Calu3 (cell line): ENCODE measurements at regions not wholly inside any gene's neighbourhood (a gene's known extent, or its start where the extent isn't known, plus 50 kb on each side); places are given as distances from the start of the nearest gene placed in this dataset.

Experiments used
- BruUV-seq: library from RNA; stranded (reverse); fragments of 400-500 nt; replicated peaks from 2 replicates; lab custom pipeline; 2021; lab: Mats Ljungman, UMichigan
- CTCF ChIA-PET: fragments of 300-600 bp; sonication (Branson Sonifier 250); formaldehyde crosslinking; loops from one replicate; lab custom pipeline; 2022; ENCODE audit warnings: antibody characterized with exemption; lab: Charles Lee
- DNase-seq: peaks from one replicate; pipeline ENCODE4 v3.0.0; 2022
- H3K27ac Mint-ChIP-seq: one replicate; pipeline ENCODE4 v1.8.0; 2022; ENCODE audit warnings: mixed read lengths; ENCODE audit not compliant: unreplicated experiment
- H3K27me3 Mint-ChIP-seq: one replicate; pipeline ENCODE4 v1.8.0; 2022; ENCODE audit warnings: mixed read lengths; ENCODE audit not compliant: unreplicated experiment
- H3K36me3 Mint-ChIP-seq: one replicate; pipeline ENCODE4 v1.8.0; 2022; ENCODE audit warnings: mild to moderate bottlenecking, moderate library complexity, mixed read lengths; ENCODE audit not compliant: insufficient read depth, unreplicated experiment
- H3K4me1 Mint-ChIP-seq: one replicate; pipeline ENCODE4 v1.8.0; 2022; ENCODE audit warnings: mild to moderate bottlenecking, low read depth, mixed read lengths; ENCODE audit not compliant: unreplicated experiment
- H3K4me3 Mint-ChIP-seq: one replicate; pipeline ENCODE4 v1.8.0; 2022; ENCODE audit warnings: mild to moderate bottlenecking, low read depth, moderate library complexity, mixed read lengths; ENCODE audit not compliant: unreplicated experiment
- H3K9me3 Mint-ChIP-seq: one replicate; pipeline ENCODE4 v1.8.0; 2022; ENCODE audit warnings: low read depth, mixed read lengths; ENCODE audit not compliant: unreplicated experiment
- CTCF ChIP-seq: fragments of 200-600 bp; IDR thresholded peaks from one replicate; pipeline ENCODE4 v1.8.0; 2022; ENCODE audit warnings: antibody characterized with exemption; ENCODE audit not compliant: unreplicated experiment
- intact Hi-C: fragments of 100-400 bp; cut with micrococcal nuclease; formaldehyde crosslinking; loops from one replicate; pipeline ENCODE4 v1.10.0; 2022; ENCODE audit not compliant: unreplicated experiment

GRCh38 chr2:145551686-145552085 lies 1031.8 kb upstream of the ZEB2 start:
- no peak for TF ChIP-seq CTCF
- no peaks in the 10 kb centered on the region for H3K9me3 Mint-ChIP-seq
- no peaks in the 10 kb centered on the region for H3K4me1 Mint-ChIP-seq
- CTCF ChIA-PET = no interaction called here
- intact Hi-C loops = no loop called here
- no peaks in the 10 kb centered on the region for H3K36me3 Mint-ChIP-seq
- DNase-seq = no peak
- no peak overlapping the region for H3K27ac Mint-ChIP-seq
- H3K4me3 Mint-ChIP-seq = no peak overlapping the region
- no peaks in the 10 kb centered on the region for H3K27me3 Mint-ChIP-seq
- no TSS peak for BruUV-seq

- H3K4me3 Mint-ChIP-seq = no peak overlapping the region
- no peak for DNase-seq
- no peaks in the 10 kb centered on the region for H3K27me3 Mint-ChIP-seq
- CTCF ChIA-PET = no interaction called here
- no peak for TF ChIP-seq CTCF
- H3K36me3 Mint-ChIP-seq = no peaks in the 10 kb centered on the region
- no peak overlapping the region for H3K27ac Mint-ChIP-seq
- BruUV-seq = no TSS peak
- H3K9me3 Mint-ChIP-seq = no peaks in the 10 kb centered on the region
- intact Hi-C loops = no loop called here
- no peaks in the 10 kb centered on the region for H3K4me1 Mint-ChIP-seq
These were observed 1028.6 kb upstream of the ZEB2 start for GRCh38 chr2:145548479-145548878.

GRCh38 chr2:145547620-145548019 lies 1027.7 kb upstream of the ZEB2 start:
- TF ChIP-seq CTCF = no peak
- CTCF ChIA-PET = no interaction called here
- intact Hi-C loops = no loop called here
- H3K4me3 Mint-ChIP-seq = no peak overlapping the region
- H3K36me3 Mint-ChIP-seq = no peaks in the 10 kb centered on the region
- H3K27me3 Mint-ChIP-seq = no peaks in the 10 kb centered on the region
- H3K4me1 Mint-ChIP-seq = no peaks in the 10 kb centered on the region
- DNase-seq = no peak
- no peaks in the 10 kb centered on the region for H3K9me3 Mint-ChIP-seq
- H3K27ac Mint-ChIP-seq = no peak overlapping the region
- BruUV-seq = no TSS peak

- no peak overlapping the region for H3K27ac Mint-ChIP-seq
- H3K27me3 Mint-ChIP-seq = no peaks in the 10 kb centered on the region
- BruUV-seq = no TSS peak
- H3K36me3 Mint-ChIP-seq = no peaks in the 10 kb centered on the region
- no peak for DNase-seq
- CTCF ChIA-PET = no interaction called here
- H3K4me1 Mint-ChIP-seq = no peaks in the 10 kb centered on the region
- no peak overlapping the region for H3K4me3 Mint-ChIP-seq
- peaks cover 2% of the 10 kb centered on the region for H3K9me3 Mint-ChIP-seq
- TF ChIP-seq CTCF = no peak
- intact Hi-C loops = no loop called here
These were observed 1026.2 kb upstream of the ZEB2 start for GRCh38 chr2:145546091-145546490.
